HG02571 (cell line): ENCODE measurements at regions not wholly inside any gene's neighbourhood (a gene's known extent, or its start where the extent isn't known, plus 50 kb on each side); places are given as distances from the start of the nearest gene placed in this dataset.

Source experiments
- ATAC-seq: cut with Tn5 transposase; IDR thresholded peaks from one replicate; pipeline ENCODE4 v1.9.1; 2021; ENCODE audit warnings: mild to moderate bottlenecking, moderate library complexity; ENCODE audit not compliant: unreplicated experiment

- no peak for ATAC-seq
Observed at GRCh38 chr5:118778941-118779340, 209.4 kb downstream of the DTWD2 start.

- ATAC-seq: no peak
Observed at GRCh38 chr5:118777189-118777736, 211.1 kb downstream of the DTWD2 start.

- ATAC-seq: peak; percentile 63
Observed at GRCh38 chr5:118776755-118777154, 211.6 kb downstream of the DTWD2 start.

- no peak for ATAC-seq
Observed at GRCh38 chr5:118775790-118776499, 212.4 kb downstream of the DTWD2 start.

- ATAC-seq: no peak
Observed at GRCh38 chr5:118768607-118769175, 219.7 kb downstream of the DTWD2 start.

- no peak for ATAC-seq
Observed at GRCh38 chr5:118762291-118762690, 226.1 kb downstream of the DTWD2 start.

GRCh38 chr5:118761814-118762213 lies 226.5 kb downstream of the DTWD2 start:
- no peak for ATAC-seq

- ATAC-seq: no peak
Observed at GRCh38 chr5:118752969-118753368, 235.4 kb downstream of the DTWD2 start.

GRCh38 chr5:118736396-118736795 lies 252.0 kb downstream of the DTWD2 start:
- ATAC-seq: no peak

- ATAC-seq: no peak
Observed at GRCh38 chr5:118733394-118733793, 255.0 kb downstream of the DTWD2 start.

GRCh38 chr5:118728191-118728590 lies 260.2 kb downstream of the DTWD2 start:
- ATAC-seq: no peak

- ATAC-seq: no peak
Observed at GRCh38 chr5:118726891-118727290, 261.5 kb downstream of the DTWD2 start.

- peak; percentile 89 for ATAC-seq
Observed at GRCh38 chr5:118723021-118723338, 265.4 kb downstream of the DTWD2 start.

- peak; percentile 50 for ATAC-seq
Observed at GRCh38 chr5:118722122-118723020, 266.0 kb downstream of the DTWD2 start.

GRCh38 chr5:118711727-118712126 lies 276.6 kb downstream of the DTWD2 start:
- no peak for ATAC-seq

GRCh38 chr5:118705959-118706667 lies 282.2 kb downstream of the DTWD2 start:
- ATAC-seq: no peak

- ATAC-seq: no peak
Observed at GRCh38 chr5:118703241-118703640, 285.1 kb downstream of the DTWD2 start.

GRCh38 chr5:118701791-118702190 lies 286.6 kb downstream of the DTWD2 start:
- no peak for ATAC-seq

GRCh38 chr5:118700510-118700909 lies 287.8 kb downstream of the DTWD2 start:
- no peak for ATAC-seq

GRCh38 chr5:118698774-118699173 lies 289.6 kb downstream of the DTWD2 start:
- no peak for ATAC-seq

- ATAC-seq: no peak
Observed at GRCh38 chr5:118696076-118696475, 292.3 kb downstream of the DTWD2 start.
